ENCODE measurements at regions not wholly inside any gene's neighbourhood (a gene's known extent, or its start where the extent isn't known, plus 50 kb on each side); places are given as distances from the start of the nearest gene placed in this dataset.
A peak's percentile ranks its signal among the peaks of the same experiment; 100 is the strongest.

DNA sequence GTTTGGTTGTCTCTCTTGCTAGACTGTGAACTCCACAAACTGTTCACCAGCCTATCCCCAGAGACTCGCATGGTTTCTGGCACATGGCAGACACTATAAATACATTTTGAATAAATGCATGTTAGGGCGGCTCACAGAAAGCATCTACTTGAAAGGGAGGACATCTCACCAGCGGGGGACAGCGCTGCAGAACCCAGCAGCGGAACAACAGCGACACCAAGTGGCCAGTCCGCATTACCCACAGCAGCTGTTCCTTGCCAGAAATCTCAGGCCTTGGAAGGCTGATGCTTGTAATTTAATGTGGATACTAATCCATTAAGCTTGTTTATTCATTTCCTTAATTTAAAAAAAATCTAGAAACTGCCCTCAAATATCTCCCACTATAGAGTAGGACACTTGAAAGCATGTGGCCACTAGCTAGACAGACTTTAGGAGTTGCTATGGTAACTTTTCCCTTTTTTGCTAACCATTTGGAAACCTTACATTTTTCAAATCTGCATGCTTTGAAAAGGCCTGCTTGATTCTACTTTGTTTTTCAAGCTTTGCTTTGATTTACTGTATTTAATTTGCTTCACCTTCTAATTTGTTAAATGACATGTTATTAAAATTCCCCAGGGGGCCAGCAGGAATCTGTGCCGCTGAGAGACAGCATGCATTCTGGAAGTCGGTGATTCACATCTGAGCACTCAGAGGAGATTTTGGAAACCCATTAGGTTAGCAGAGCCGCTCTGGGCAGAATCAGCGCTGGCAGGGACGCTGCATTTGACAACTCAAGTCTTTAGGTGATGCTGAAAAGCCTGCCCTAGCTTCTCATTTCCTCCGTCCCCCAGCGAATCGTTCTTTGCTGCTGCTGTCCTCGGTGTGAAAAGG lies 63.5 kb upstream of the SSX2IP start:
- dilution Hi-C loops (cut with MboI; ENCODE audit: extremely low pct_ligation_motif_present, low sequenced_read_pairs), result no loop called here
- Histone ChIP-seq H3K36me3 (ENCODE audit: control insufficient read depth in 2 of 2, extremely low read depth in 1 of 2, insufficient read depth in 2 of 2, low read length in 2 of 2) (no peaks in the 10 kb centered on the region), H3K4me3 (ENCODE audit: control insufficient read depth in 2 of 3, extremely low read depth in 1 of 3, insufficient read depth in 2 of 3, low read depth in 1 of 3, low read length in 3 of 3) (no peak overlapping the region), H4K20me1 (ENCODE audit: control insufficient read depth, extremely low read depth, insufficient read depth, low read length) (no peaks in the 10 kb centered on the region), H3K27ac (ENCODE audit: control insufficient read depth, insufficient read depth, low read length) (no peak overlapping the region), H3K9ac (ENCODE audit: control insufficient read depth, extremely low read depth, insufficient read depth, low read length) (no peak overlapping the region), H3K4me1 (ENCODE audit: control insufficient read depth, extremely low read depth, insufficient read depth, low read length) (peaks cover 20% of the 10 kb centered on the region), H3K4me2 (ENCODE audit: control insufficient read depth, extremely low read depth, insufficient read depth, low read depth, low read length) (no peak overlapping the region), H3K9me3 (ENCODE audit: control insufficient read depth, low read depth, low read length) (no peaks in the 10 kb centered on the region), H2AFZ (ENCODE audit: control insufficient read depth, low read length) (no peak overlapping the region), H3K79me2 (ENCODE audit: control insufficient read depth, insufficient read depth, low read length) (no peaks in the 10 kb centered on the region), H3K9me1 (ENCODE audit: control insufficient read depth, extremely low read depth, insufficient read depth, low read length) (no peaks in the 10 kb centered on the region), H3K27me3 (ENCODE audit: control insufficient read depth, extremely low read depth, insufficient read depth, low read length) (no peaks in the 10 kb centered on the region)
- FAIRE-seq (peak; percentile 82), DNase-seq (ENCODE audit: low read depth, low spot score) (no peak)
- no peak for TF ChIP-seq EZH2 (IDR thresholded peaks at IDR 0.05; ENCODE audit: low read length)
- TF ChIP-seq, protein P1, sequence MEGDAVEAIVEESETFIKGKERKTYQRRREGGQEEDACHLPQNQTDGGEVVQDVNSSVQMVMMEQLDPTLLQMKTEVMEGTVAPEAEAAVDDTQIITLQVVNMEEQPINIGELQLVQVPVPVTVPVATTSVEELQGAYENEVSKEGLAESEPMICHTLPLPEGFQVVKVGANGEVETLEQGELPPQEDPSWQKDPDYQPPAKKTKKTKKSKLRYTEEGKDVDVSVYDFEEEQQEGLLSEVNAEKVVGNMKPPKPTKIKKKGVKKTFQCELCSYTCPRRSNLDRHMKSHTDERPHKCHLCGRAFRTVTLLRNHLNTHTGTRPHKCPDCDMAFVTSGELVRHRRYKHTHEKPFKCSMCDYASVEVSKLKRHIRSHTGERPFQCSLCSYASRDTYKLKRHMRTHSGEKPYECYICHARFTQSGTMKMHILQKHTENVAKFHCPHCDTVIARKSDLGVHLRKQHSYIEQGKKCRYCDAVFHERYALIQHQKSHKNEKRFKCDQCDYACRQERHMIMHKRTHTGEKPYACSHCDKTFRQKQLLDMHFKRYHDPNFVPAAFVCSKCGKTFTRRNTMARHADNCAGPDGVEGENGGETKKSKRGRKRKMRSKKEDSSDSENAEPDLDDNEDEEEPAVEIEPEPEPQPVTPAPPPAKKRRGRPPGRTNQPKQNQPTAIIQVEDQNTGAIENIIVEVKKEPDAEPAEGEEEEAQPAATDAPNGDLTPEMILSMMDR (optimal IDR thresholded peaks at IDR 0.05 in 1 of 3, IDR thresholded peaks at IDR 0.05 in 1 of 3, conservative IDR thresholded peaks at IDR 0.05 in 1 of 3; ENCODE audit: extremely low read depth in 1 of 3, insufficient read depth in 2 of 3, low read length in 3 of 3), result peak; percentile 92 to 99 (median 97)

DNA sequence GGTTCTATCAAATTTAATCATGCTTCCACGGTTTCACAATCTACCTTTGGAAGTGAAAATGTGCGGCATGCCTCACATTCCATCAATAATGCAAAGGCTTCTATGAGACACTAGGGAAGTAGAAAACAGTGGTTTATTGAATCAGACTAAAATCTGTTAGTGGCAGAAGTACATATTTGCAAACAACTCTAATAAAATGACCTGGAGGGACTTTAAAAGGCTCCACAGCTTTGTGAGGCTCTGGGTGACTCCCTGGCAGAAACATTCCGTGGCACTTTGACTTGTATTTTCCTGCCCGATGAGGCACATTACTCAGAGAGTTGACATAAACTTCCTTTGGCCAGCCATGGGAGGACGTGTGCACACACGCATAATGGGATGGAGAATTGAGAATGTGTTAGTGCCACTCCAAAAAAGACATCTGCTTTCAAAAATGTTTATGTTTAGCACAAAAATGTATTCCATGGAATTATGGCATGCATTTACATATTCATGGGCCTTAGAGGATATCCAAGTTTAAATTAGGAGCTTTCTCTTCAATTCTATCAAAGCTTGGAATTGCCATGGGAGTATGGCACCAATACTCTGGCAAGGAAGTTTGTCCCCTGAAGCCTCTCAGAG lies 60.0 kb upstream of the SSX2IP start:
- H3K27me3 ChIP-seq (ENCODE audit: control insufficient read depth, extremely low read depth, insufficient read depth, low read length), result no peaks in the 10 kb centered on the region
- FAIRE-seq, result peak; percentile 88
- no peak overlapping the region for H3K9ac ChIP-seq (ENCODE audit: control insufficient read depth, extremely low read depth, insufficient read depth, low read length)
- peak overlapping the region in 2 of 3 experiments; percentile 27 to 28 for H3K4me3 ChIP-seq (ENCODE audit: control insufficient read depth in 2 of 3, extremely low read depth in 1 of 3, insufficient read depth in 2 of 3, low read depth in 1 of 3, low read length in 3 of 3)
- dilution Hi-C loops (cut with MboI; ENCODE audit: extremely low pct_ligation_motif_present, low sequenced_read_pairs), result no loop called here
- DNase-seq (ENCODE audit: low read depth, low spot score), result peak; percentile 69
- peak overlapping the region; percentile 72 for H3K4me2 ChIP-seq (ENCODE audit: control insufficient read depth, extremely low read depth, insufficient read depth, low read depth, low read length)
- no peak overlapping the region for H2AFZ ChIP-seq (ENCODE audit: control insufficient read depth, low read length)
- H3K36me3 ChIP-seq (ENCODE audit: control insufficient read depth in 2 of 2, extremely low read depth in 1 of 2, insufficient read depth in 2 of 2, low read length in 2 of 2), result no peaks in the 10 kb centered on the region
- TF ChIP-seq, protein P1 (optimal IDR thresholded peaks at IDR 0.05 in 1 of 3, IDR thresholded peaks at IDR 0.05 in 1 of 3, conservative IDR thresholded peaks at IDR 0.05 in 1 of 3; ENCODE audit: extremely low read depth in 1 of 3, insufficient read depth in 2 of 3, low read length in 3 of 3), result no peak
- TF ChIP-seq EZH2 (IDR thresholded peaks at IDR 0.05; ENCODE audit: low read length), result no peak
- no peaks in the 10 kb centered on the region for H3K9me3 ChIP-seq (ENCODE audit: control insufficient read depth, low read depth, low read length)
- peak overlapping the region; percentile 16 for H3K27ac ChIP-seq (ENCODE audit: control insufficient read depth, insufficient read depth, low read length)
- H3K79me2 ChIP-seq (ENCODE audit: control insufficient read depth, insufficient read depth, low read length), result no peaks in the 10 kb centered on the region
- H3K4me1 ChIP-seq (ENCODE audit: control insufficient read depth, extremely low read depth, insufficient read depth, low read length), result peaks cover 22% of the 10 kb centered on the region
- H3K9me1 ChIP-seq (ENCODE audit: control insufficient read depth, extremely low read depth, insufficient read depth, low read length), result no peaks in the 10 kb centered on the region
- no peaks in the 10 kb centered on the region for H4K20me1 ChIP-seq (ENCODE audit: control insufficient read depth, extremely low read depth, insufficient read depth, low read length)
